HUDEP-2 (cell line): ENCODE measurements at regions not wholly inside any gene's neighbourhood (a gene's known extent, or its start where the extent isn't known, plus 50 kb on each side); places are given as distances from the start of the nearest gene placed in this dataset.
"Not testable (repeated sequence)": the region's sequence is repeated elsewhere in the genome, so short reads cannot be mapped to it uniquely, and the experiment has no call there.

ENCODE experiments used
- DNase-seq, 76 experiments: peaks; one replicate each; lab custom pipeline; 2025; ENCODE audit not compliant: unreplicated experiment in 76 of 76; lab: John Stamatoyannopoulos, UW

DNA sequence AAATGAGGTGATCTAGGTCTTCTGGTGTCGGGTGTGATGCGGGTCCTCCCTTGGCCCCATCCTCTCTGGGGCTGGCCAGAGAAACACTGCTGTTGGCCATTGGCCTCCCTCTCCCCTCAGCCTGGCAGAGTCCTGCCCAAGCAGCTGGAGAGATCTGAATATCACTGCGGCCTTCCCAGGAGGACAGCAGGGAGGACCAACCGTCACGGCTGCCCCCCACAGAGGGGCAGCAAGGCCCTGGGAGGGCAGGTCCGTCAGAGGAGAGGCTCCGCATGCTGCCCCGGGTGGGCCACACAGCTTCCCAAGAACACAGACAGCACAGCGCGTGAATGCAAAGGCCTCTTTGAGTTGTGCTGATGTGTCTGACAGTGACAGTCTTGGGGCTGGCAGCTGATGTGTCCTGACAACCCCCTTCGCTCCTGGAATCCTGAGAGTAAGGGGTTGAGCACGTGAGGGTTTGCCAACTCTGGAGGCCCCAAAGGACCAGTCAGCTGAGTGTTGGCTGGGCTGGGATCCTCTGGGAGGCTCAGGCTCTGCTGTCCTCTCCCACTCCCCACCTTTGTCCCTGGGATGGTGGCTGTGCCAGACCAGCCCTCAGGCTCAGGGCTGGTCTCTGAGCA is 132.5 kb upstream of the UNC5B start:
- no peak for DNase-seq

DNA sequence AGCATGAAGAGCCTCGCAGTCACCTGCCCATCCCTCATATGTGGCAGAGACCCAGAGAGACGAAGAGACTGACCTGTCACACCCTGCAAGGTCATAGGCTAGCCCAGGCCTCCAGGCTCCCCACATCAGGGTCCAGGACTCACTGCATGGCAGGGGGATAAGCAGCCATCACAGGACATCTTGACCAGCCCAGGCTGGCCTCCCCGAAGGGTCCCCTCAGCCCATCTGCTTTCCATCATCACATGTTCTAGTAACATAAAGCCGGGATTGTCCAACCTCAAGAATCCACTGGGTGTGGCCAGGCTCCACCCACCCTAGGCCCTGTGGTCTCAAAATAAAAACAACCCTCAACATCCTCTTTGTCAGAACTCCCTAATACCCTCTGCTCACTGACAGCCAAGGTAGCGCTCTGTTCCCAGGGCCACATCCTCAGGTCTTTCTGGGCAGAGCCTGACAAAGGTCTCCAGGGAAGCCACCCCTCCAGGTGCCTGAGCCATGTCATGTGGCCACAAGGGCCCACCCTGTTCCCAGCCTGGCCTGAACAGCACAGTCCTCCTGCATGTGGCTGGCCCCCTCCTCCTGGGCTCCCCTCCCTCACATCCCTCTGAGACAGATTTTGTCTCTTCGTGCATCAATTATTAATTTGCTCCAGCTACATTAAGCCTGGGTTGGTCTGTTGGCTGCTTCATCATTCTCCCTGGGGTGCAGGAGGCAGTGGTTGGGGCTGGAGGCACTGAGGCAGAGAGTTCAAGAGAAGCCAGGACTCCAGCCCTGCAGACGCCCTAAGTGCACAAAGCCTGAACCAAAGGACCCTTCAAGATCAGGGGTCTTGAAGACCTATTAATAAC is 131.8 kb upstream of the UNC5B start:
- DNase-seq: no peak

DNA sequence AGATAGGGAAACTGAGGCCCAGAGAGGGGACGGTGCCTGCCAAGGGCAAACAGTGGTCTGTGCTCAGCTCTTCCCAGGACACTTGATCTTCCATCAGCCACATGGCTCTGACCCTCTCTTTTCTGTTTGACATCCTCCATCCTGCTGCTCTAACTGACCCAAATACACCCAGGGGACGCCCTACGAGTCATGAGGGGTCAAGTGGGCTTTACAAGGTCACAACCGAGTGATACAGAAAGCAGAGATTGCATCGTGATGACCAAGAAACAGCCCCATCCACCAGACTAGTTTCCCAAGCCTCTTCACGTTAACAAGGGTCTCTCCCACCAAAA is 131.2 kb upstream of the UNC5B start:
- DNase-seq: no peak

DNA sequence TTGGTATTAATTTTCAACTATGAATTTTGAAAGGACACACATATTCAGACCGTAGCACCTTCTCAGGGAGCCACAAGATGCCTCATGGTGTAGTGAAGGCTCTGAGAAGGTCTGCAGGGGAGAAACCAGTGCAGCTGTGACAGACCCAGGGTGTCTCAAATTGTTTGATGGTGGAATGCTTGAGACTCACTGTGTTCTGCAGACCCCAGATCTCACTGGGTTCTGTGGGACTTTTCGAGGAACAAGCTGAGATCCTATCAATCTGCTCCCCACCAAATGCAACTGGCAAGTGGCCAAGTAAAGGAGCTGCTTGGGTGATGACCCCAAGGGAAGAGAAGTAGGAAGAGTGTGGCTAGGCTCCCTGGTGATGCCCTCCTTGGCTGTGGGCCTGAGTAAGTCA is 130.5 kb upstream of the UNC5B start:
- no peak for DNase-seq

DNA sequence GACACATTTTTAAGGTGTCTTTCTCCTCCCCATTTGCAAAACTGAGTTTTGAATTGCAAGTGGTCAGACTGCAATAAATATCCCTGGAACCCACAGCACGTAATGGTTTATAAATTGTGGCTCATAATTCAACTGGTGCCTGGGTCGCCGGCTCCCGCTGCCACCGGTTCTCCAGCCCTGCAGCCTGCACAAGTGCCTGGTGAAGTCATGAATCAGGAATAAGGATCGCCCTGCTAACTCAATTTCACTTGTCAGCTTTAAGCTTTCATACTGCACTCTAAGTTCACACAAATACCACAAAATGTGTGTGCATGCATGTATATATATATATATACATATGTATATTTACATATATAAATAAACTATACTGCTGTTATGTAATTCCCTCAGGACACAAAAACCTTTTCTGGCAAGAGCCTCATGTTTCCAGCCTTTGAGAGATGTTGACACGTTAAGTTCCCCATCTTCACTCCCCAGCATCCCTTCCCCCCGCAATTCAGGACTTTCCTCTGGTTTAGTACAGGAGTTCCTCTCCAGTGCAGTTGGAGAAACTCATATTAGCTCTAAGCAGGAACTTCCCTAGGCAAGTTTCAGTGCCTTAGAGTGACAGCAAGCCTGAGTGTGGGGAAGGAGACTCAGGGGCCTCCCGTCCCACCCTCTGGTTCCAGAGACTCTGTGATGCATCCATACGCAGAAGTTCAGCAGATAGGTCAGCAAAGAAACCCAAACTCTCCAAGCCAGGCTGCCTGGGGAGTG is 129.2 kb upstream of the UNC5B start:
- no peak for DNase-seq

DNA sequence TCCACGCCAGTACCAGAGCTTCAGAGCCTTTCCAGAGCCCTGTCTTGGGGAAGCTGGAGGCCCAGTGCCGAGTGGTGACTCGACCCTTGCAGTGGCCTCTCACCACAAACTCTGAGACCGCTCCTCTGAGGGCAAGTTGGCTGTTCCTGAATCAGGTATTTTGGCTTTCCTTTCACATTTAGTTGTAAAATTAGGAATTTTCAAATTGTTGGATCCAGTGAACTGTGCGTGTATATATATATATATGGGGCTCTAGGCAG is 128.7 kb upstream of the UNC5B start:
- DNase-seq: no peak

DNA sequence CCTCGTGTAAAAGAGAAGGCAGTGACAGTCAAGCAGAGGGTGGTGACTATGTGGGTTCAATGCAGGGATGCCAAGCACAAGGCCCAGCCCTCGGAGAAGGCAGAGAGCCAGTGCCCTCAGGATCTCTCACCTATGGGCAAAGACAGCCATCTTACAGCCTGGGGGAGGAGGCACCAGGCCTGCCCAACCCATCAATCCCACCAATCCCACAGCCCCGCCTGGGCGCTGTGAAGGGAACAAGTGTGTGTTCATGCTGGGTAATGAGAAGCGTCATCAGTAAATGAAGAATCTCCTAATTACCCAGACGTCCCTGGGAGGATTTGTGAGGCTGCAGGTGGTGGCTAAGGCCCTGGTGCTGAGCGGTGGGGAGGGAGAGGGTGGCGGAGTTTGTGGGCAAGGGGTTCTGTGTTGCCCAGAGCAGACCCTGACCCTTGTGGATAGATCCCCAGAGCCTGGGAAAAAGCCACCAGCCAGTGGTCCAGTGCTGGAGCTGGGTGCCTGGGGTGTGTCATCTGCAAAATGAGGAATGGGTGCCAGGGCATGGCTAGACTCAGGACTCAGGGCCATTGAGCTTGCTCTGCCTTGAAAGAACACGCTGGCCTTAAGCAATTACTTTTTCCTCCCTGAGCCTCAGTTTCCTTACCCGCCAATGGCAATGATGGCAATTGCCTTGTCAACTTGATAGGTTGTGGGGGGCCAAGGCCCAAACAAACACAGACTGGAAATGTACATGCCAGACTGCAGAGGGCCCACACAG is 128.1 kb upstream of the UNC5B start:
- DNase-seq: no peak

DNA sequence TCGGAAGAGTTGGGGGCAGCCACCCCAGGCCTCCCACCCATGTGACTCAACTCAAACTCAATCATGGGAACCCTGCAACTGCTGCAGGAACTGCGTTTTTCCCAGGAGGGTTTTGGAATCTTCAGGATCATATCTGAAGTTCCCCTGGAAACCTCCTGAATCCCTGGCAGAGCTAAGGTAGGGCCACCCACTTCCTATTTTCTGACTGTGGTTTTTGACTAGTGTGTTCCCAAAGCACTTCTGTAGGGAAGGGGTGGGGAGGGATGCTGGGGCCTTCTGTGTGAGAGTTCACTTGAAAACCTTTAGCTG is 127.6 kb upstream of the UNC5B start:
- no peak for DNase-seq

DNA sequence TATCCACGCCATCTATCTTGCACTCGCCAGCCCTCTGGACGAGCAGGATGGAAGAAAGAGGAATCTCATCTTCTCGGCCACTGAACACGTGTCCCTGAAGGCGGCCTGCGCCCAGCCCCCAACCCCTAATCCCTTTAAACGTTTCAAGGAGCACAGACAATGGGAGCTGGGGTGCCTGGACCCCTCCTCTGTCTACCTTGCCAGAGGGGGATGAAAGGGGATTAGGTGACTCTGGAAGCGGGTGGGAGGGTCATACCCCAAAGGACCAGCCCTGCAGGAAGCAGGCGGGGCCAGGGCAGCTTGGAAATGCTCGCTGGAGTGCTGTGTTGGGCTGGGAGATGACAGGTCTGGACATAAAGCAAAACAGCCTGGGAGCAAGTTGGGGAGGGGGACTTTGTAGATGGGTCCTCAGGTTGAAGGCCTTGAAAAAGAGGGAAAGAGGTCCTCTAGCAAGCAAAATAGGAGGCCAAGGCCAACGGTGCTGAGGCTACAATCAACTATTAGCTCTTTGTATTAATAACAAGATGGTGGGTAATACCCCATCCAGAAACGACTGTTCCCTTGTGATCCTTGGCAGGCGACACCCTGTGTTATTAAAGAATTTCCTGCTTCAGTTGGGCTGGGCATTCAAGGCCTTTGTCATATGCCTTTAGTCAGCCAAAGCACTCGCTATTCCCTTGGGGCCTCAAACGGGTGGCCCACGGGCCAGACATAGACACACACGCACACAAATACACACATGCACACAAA is 126.5 kb upstream of the UNC5B start:
- DNase-seq: no peak

DNA sequence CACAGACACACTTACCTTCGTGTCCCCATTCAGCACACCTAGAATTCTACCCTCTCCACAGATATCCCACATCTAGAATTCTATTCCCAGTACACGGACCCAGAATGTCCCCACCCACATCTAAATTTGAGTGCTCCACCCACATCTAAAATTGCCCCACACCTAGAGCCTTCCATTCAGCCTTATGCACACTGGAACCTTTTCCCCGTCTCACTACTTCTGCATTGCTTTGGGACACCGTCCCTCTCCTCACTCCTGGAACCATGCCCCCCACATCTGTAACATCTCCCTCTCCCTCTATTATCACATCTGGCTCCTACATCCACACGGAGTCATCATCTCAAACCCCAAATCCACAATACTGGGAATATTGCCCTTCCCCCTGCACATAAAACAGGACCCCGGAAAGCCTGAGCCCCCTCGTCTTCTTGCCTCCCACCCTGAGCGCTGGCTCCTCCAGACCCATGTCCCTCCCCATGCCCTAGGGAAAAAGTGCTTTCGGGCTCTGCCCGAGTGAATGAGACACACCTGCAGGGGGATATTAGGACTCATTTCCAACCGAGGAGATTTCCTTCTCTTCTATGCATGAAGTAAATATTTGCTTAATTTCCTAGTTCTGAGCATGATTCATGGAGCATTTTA is 125.8 kb upstream of the UNC5B start:
- DNase-seq: no peak

DNA sequence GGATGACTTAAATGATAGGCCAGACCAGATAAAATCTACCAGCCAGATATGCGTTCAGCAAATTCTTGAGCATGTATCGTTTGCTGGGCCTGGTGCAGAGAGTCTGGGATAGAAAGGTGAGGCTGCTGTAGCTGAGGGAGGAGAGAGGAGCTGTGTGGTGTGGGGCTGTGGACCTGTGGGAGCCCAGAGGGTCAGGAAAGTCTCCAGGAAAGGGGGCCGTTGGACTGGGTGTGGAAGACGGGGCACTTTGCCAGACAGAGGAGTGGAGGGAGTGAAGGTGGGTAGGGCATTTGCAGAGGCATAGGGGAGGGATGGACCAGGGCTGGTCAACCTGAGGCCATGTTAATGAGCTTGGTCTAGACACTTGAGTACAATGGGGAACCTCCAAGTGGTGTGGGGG is 124.7 kb upstream of the UNC5B start:
- no peak for DNase-seq

DNA sequence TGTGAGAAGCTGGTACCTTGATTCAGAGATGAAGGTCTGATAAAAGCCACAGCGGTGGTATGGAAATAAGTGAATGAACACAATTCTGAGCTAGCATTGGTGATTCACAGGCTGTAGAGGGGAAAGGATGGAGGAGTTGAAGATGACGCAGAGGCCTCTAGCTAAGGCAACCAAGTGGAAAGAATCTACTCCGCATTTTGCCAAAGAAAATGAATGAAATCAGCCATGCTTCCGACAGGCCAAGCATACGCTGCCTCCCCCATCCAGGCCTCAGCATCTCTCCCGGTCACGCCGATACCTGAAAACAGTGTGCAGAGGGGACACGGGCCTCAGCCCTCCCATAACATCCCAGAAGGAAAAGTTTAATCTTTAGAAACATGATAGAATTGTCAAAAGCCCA is 124.3 kb upstream of the UNC5B start:
- no peak for DNase-seq

DNA sequence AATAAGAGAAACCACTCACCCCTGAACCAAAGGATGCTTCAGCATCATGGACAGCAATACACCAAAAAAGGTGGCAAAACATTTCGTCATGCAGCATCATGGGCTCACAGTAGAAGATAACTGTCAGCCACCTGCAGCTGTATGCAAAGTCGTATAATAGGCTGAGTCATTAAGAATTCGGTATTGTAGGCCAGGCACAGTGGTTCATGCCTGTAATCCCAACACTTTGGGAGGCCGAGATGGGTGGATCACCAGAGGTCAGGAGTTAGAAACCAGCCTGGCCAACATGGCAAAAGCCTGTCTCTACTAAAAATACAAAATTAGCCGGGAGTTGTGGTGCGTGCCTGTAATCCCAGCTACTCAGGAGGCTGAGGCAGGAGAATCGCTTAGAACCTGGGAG is 123.8 kb upstream of the UNC5B start:
- not testable (repeated sequence) for DNase-seq

DNA sequence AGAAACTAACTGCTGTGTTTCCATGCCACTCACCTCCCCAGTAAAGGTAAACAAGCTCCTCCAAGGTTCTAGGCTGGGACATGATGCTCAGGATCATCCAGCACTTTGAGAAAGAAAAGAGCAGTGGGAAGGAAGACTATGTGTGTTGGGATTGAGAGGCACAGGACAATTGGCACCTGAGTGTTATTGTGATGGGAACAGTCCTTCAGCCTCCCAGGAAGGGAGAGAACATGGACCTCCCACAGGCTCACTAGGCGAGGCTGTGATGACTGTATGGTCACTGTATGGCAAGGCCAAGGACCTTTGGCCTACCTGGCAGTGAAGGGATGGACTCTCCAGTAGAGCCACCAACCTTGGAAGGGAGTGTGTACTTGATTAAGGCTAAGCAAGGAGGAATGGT is 123.2 kb upstream of the UNC5B start:
- no peak for DNase-seq

DNA sequence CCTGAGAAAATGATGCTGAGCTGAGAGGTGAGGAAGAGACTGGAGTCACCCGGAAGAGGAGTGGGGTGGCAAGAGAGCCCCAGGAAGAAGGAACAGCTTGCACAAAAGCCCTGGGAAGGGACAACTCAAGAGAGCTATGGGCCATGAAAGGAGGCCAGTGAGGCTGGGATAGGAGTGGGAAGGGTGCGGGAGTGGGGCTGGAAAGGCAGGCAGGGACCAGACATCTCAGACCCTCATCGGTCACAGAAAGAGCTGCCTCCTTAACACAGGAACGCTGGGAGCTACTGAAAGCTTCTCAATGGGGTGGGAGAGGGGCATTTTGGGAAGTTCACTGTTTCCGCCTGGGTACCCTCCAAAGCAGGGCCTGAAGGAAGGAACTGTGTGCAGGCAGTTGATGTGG is 122.0 kb upstream of the UNC5B start:
- DNase-seq: no peak

DNA sequence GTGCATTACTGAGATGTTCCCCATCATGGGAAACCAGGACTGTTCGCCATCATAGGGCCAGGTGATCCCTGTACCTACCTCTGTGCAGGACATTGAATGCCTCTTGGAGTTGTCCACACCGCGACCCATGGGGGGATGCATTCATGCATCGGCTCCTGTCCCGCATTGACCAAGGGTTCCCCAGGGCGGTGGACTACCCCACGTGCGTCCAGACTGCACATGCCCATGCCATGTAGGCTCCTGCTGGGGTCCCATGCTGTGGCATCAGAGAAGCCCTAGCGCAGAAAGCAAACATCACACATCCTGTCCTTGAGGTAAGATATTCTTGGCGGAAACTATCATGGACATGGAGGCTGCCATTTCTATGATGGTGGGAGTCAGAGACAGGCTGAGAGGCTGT is 121.6 kb upstream of the UNC5B start:
- no peak for DNase-seq

DNA sequence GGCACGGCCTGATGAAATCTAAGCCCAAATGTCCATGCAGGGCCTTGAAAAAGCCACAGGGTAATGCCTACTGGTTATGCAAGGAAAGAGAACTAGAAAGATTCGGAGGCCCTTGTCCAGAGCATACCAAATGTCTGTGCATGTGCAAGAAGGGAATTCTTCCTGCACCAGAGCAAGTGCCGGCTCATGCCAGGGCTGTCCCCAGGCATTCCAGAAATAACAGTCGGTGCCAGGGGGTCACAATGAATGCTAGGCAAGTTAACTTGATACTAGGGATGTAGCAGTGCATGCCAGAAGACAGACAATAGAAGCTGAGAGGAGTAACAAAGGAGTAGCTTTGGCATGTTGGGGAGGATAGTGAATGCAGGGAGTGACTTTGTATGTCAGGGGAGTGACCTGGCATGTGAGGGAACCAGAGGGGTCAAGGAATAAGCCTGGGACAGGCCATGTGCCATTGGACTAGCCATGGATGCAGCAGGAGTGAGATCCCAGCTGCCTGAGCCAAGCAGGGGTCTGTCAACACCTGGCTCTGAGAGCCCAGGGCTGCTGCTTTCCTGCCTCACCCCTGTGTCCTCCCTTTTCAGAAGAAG is 119.5 kb upstream of the UNC5B start:
- DNase-seq: no peak

DNA sequence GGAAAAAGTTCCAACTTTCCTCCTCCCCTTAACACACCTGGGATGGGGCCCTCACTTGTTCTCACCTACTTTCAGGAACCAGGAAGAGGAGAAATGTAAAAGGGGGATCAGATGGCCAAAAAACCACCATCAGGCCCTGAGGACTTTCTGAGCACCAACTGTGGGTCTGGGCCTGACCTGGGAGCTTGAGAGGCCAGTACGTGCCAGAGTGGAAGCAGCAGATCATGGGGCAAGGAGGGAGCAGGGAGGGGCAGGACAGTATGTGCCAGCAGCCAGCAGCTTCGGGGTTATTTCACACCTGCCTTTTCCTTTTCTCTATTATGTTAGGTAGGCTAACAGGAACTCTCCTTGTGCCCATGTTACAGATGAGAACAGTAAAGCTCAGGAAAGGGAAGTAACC is 118.8 kb upstream of the UNC5B start:
- no peak for DNase-seq

DNA sequence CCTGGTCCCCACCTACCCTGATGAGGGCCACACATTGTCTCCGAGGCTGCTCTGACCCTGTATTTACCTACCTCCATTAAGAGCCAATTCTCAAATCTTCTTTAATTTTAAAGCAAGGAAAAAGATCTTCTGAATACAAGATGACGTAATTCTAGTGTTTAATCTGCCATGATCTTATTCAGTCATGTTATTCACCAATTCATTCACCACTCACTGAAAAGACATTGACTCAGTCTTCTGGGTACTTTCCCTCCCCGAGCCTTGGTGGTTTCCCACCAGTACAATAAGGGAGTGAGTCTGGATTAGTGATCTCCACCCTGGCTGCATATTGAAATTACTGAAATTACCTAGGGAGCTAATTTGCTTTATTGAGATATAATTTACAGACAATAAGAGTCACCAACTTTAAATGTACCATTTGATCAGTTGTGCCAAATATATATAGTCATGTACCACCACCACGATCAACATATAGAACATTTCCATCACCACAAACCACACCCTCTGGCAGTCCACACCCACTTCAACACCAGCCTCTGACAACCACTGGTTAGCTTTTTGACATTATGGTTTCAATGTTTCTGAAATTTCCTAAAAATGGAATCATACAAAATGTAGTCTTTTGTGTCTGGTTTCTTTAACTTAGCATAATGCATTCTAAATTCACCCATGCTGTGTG is 117.5 kb upstream of the UNC5B start:
- no peak for DNase-seq
